ENCODE measurements at regions not wholly inside any gene's neighbourhood (a gene's known extent, or its start where the extent isn't known, plus 50 kb on each side); places are given as distances from the start of the nearest gene placed in this dataset.
"Not testable (repeated sequence)": the region's sequence is repeated elsewhere in the genome, so short reads cannot be mapped to it uniquely, and the experiment has no call there.

DNA sequence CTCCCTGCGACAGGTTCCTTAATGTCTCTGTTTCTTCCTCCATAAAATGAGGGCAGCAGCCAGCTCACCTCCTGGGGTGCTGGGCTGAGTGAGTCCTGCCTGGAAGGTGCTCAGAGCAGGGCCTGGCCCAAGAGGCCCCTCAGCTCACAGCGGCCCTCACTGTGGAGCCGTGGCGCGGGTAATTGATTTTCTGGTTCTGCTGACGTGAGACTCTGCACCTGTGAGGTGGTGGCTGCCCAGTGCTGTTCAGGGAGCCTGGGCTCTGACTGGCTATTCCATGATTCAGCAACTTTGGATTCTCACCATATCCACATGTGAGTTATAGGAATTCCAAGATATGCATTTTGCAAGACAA, 266.6 kb downstream of the ADGRD1 start:
- no peak overlapping the region for H3K27ac Mint-ChIP-seq
- H3K9me3 Mint-ChIP-seq = no peaks in the 10 kb centered on the region
- peaks cover 65% of the 10 kb centered on the region for H3K27me3 Mint-ChIP-seq
- no peaks in the 10 kb centered on the region for H3K36me3 Mint-ChIP-seq (ENCODE audit: low read depth)
- intact Hi-C loops (cut with micrococcal nuclease) = no loop called here
- H3K4me3 Mint-ChIP-seq = no peak overlapping the region
- peaks cover 24% of the 10 kb centered on the region for H3K4me1 Mint-ChIP-seq (ENCODE audit: low read depth)

DNA sequence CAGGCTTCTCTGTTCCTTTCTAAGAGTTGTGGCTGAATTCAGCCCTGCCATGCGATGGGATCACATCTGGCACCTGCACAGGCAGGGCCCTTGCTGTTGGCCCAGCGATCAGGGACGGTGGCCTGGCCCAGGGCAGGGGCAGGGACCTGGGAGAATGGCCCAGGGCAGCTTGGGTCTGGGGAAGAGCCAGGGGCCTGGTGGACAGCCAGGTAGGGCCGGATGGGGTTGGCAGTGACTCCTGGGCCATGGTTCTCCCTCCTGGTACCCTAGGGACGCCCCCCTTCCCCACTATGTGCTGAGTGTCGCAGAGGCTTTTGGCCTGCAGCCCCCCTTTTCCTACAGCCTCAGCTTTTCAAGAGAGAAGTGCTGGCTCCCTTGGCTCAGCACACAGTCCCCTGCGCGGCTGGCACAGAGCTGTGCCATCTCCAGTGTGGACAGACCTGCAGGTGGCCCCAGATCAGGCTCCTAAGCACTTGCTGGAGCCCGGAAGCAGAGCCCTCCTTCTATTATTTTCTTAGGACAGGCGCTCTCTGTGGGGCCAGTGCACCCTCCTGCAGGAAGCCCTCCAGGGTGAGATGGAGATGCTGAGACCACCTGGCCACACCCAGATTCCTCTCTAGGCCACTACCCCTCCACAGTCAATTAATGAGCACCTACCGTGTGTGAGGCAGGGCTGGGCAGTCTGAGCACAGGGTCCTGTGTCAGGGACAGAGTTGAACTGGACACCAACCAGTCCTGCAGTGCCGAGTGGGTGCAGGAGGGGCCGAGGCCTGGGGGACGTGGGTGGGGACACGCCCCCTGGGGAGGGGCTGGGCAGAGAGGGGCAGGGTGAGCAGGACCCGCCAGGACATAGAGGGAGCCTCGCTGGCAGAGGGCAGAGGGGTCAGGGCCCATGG, 267.6 kb downstream of the ADGRD1 start:
- Mint-ChIP-seq H3K27ac (no peak overlapping the region), H3K4me1 (ENCODE audit: low read depth) (peaks cover 24% of the 10 kb centered on the region), H3K4me3 (no peak overlapping the region), H3K36me3 (ENCODE audit: low read depth) (no peaks in the 10 kb centered on the region), H3K27me3 (peaks cover 62% of the 10 kb centered on the region), H3K9me3 (no peaks in the 10 kb centered on the region)
- intact Hi-C loops (cut with micrococcal nuclease) = no loop called here

DNA sequence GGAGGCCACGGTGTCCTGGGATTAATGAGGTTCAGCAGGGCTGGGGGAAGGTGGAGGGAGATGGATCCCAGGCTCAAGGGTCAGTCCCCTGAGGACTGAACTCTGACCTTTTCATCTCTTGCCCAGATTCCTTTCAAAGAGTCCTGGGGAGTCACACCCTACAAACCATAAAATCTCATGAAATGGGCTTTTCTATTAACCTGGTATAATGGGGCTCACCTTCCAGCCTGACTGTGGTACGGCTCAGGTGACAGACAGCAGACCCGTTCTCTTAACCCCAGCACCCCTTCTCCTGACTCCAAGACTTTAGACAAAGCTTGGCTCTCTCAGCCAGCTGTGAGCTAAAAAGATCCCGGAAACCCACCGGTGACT, 268.2 kb downstream of the ADGRD1 start:
- Mint-ChIP-seq H3K27me3 (peaks cover 57% of the 10 kb centered on the region), H3K36me3 (ENCODE audit: low read depth) (no peaks in the 10 kb centered on the region), H3K9me3 (no peaks in the 10 kb centered on the region), H3K4me3 (no peak overlapping the region), H3K4me1 (ENCODE audit: low read depth) (peaks cover 24% of the 10 kb centered on the region), H3K27ac (no peak overlapping the region)
- intact Hi-C loops (cut with micrococcal nuclease) = no loop called here

DNA sequence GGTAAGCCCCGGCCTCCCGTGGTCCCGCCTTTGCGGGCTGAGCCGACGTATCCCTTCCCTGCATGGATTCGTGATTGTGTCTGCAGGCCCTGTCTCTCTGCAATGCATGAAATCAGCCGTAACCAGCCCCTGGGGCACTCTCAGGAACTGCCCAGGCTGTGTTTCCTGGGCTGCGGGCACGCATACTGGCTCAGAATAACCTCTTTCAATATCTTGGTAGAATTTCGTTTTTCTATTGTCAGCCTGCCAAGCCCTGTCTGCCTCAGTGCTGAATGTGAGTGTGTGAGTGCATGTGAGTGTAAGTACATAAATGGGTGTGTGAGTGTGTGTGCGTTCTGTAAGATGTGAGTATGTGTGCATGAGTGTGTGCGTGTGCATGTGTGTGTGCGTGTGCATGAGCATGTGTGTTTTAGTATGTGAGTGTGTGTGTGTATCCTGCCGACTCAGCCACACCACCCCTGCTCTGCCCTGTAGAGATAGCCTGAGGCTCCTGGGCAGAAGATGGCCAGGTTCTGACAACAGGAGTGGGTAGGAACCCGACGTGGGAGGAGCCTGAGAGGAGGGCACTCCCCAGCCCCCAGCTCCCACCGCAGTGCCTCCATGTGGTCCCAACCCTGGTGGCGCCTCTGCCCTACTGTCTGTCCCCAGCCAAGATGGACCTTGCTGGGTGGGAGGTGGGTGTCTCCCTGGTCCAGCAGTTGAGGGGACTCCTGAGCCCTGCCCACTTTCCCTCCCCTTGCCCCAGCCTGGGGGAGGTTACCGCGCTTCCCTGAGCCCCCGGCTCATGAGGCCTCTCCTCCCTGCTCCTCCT, 268.8 kb downstream of the ADGRD1 start:
- Mint-ChIP-seq H3K9me3 (no peaks in the 10 kb centered on the region), H3K4me3 (no peak overlapping the region), H3K36me3 (ENCODE audit: low read depth) (no peaks in the 10 kb centered on the region), H3K27me3 (peaks cover 51% of the 10 kb centered on the region), H3K4me1 (ENCODE audit: low read depth) (peaks cover 24% of the 10 kb centered on the region), H3K27ac (no peak overlapping the region)
- intact Hi-C loops (cut with micrococcal nuclease) = no loop called here

DNA sequence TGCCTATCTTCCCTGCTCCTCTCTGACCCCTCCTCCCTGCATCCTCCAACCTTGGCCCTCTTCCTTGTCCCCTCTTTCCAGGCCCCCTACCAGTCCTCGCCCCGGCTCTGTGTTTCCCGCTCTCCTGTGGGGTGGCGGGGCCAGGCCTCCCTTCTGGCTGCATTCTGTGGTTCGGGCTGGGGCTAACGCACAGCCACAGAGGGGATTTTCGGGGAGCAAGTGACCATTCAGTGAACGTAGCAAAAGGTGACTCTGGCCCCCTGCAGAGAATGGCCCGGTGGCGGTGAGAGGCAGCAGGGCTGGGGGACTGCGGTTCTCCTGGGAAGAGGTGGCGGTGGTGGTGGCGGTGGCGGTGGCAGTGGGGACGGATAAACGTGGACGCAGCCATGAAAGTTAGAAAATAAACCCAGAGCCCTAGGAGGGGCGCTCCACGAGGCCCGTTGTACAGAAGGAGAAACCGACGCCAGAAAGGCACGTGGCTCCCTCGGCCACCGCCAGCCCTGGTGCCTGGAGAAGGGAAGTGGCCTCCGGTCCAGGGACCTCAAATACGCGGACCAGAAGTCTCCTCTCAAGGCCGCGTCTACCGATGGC, 269.6 kb downstream of the ADGRD1 start:
- Mint-ChIP-seq H3K9me3 (no peaks in the 10 kb centered on the region), H3K27ac (no peak overlapping the region), H3K27me3 (peaks cover 45% of the 10 kb centered on the region), H3K4me3 (no peak overlapping the region), H3K36me3 (ENCODE audit: low read depth) (no peaks in the 10 kb centered on the region), H3K4me1 (ENCODE audit: low read depth) (peaks cover 21% of the 10 kb centered on the region)
- intact Hi-C loops (cut with micrococcal nuclease) = no loop called here

DNA sequence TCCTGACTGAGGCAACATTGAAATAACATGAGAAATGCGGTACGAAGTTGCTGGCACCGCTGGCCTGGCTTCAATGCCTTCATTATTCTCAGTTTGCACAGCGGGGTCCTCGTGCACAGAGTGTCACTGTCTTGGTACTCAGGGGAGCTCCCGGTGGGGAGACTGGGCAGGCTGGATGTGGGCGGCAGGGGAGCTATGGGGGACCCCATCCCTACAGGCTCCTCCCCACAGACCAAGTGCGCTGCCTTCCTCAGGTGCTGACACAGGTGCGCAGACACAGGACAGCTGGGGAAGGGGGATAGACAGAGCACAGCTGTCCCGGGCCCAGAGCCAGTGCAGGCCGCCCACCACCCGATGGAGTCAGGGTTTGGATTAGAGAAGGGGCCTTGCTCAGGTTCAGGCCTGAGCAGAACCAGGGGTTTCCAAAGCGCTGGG, 270.1 kb downstream of the ADGRD1 start:
- no peaks in the 10 kb centered on the region for H3K9me3 Mint-ChIP-seq
- H3K4me1 Mint-ChIP-seq (ENCODE audit: low read depth) = peaks cover 16% of the 10 kb centered on the region
- H3K36me3 Mint-ChIP-seq (ENCODE audit: low read depth) = no peaks in the 10 kb centered on the region
- intact Hi-C loops (cut with micrococcal nuclease) = no loop called here
- H3K27ac Mint-ChIP-seq = no peak overlapping the region
- no peak overlapping the region for H3K4me3 Mint-ChIP-seq
- H3K27me3 Mint-ChIP-seq = peaks cover 42% of the 10 kb centered on the region

DNA sequence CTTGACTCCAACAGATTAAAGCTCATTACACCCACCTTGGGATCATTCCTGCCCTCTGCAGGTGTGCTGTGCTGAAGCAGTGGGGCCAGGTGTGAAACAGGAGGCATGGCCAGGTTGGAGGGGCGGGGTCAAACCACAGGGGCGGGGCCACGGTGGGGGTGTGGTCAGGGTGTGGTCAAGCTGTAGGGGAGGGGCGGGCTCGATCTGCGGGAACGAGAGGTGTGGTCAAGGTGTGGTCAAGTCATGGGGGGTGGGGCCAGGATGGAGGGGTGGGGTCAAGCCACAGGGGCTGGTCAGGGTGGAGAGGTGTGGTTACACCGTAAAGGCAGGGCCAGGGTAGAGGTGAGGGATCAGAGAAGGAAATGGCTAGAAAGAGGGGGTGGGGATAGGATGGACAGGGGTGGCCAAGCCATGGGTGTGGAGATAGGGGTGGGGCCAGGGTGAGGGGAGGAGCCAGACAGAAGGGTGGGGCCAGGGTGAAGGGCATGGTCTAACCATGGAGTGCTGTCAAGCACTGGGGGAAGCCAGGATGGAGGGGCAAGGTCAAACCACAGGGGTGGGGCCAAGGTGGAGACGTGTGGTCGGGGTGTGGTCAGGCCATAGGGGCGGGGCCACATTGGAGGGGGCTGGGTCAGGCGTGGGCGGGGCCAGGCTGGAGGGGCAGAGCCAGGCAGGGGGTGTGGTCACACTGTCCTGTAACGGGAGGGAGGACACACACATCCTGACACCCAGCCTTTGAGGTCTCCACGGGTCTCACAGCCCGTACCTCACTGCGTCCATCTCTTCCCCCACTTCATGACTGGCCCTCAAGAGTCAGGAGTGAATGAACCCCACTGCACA, 270.7 kb downstream of the ADGRD1 start:
- Mint-ChIP-seq H3K4me1 (ENCODE audit: low read depth) (peaks cover 14% of the 10 kb centered on the region), H3K27me3 (peaks cover 42% of the 10 kb centered on the region)
- H3K4me3 Mint-ChIP-seq; H3K36me3 Mint-ChIP-seq (ENCODE audit: low read depth); H3K9me3 Mint-ChIP-seq; H3K27ac Mint-ChIP-seq; intact Hi-C loops (cut with micrococcal nuclease): not testable (repeated sequence)

DNA sequence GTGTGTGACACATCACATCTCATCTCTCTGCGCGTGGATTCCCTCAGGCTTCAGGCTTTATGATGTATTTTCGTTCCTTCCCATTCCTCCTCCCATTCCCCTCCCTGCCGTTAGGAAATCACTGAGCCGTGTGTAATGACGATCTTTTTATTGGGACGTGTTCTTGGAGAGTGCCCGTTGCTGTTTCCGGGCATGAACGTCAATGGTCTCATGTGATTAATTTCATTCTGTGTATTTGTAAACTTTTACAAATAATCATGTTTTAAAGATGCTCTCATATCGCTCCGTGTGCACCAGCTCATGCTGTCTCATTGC, 271.3 kb downstream of the ADGRD1 start:
- H3K4me3 Mint-ChIP-seq; H3K9me3 Mint-ChIP-seq; intact Hi-C loops (cut with micrococcal nuclease); H3K36me3 Mint-ChIP-seq (ENCODE audit: low read depth); H3K27ac Mint-ChIP-seq: not testable (repeated sequence)
- peaks cover 20% of the 10 kb centered on the region for H3K4me1 Mint-ChIP-seq (ENCODE audit: low read depth)
- H3K27me3 Mint-ChIP-seq = peaks cover 46% of the 10 kb centered on the region

DNA sequence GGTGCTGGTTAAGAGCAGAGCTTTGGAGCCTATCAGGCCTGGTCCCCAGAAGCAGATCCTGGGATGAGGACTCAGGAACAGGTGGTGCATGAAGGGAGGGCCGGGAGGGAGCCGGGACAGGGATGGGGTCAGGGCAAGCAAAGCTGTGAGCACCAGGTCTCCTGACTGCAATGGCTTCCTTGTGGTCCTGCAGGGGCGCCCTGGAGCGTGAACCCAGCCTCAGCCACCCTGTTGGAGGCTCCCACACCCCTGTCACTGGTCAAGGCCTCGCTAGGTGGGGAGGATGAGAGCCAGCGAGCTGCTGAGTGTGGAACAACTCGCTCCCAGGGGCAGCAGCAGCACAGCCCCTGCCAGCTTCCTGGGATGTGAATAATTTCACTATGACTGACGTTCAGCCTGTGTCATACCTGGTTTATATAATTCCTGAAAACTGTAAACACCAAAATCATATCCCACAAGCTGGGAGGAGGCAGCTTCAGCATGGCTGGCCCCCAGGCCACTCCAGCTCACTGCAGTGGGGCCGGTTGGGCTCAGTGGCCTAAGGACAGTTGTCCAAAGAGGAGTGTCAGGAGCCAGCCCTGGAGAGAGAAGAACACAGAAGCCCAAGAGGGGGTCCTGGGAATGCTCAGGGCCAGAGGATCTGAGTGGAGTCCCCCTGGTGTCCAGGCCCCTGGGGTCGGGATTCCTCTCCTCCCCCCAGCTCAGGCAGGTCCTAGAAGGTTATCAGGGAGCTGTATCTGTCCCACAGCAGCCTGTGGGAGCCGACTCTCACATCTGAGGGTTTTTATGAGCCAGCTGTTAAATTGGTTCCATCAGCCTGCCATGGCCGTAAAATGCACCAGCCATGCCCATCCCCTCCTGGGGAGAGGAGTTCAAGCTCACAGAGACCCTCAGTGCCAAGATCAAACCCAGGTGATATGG, 272.9 kb downstream of the ADGRD1 start:
- intact Hi-C loops (cut with micrococcal nuclease) = no loop called here
- no peak overlapping the region for H3K27ac Mint-ChIP-seq
- H3K4me3 Mint-ChIP-seq = no peak overlapping the region
- H3K9me3 Mint-ChIP-seq = peaks cover 1% of the 10 kb centered on the region
- H3K36me3 Mint-ChIP-seq (ENCODE audit: low read depth) = no peaks in the 10 kb centered on the region
- peaks cover 36% of the 10 kb centered on the region for H3K4me1 Mint-ChIP-seq (ENCODE audit: low read depth)
- H3K27me3 Mint-ChIP-seq = peaks cover 47% of the 10 kb centered on the region

DNA sequence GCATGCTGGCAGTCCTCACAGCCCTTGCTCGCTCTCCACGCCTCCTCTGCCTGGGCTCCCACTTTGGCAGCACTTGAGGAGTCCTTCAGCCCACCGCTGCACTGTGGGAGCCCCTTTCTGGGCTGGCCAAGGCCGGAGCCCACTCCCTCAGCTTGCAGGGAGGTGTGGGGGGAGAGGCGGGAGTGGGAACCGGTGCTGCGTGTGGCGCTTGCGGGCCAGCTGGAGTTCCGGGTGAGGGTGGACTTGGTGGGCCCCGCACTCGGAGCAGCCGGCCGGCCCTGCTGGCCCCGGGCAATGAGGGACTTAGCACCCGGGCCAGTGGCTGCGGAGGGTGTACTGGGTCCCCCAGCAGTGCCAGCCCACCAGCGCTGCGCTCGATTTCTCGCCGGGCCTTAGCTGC, 273.9 kb downstream of the ADGRD1 start:
- peaks cover 38% of the 10 kb centered on the region for H3K4me1 Mint-ChIP-seq (ENCODE audit: low read depth)
- intact Hi-C loops (cut with micrococcal nuclease); H3K27ac Mint-ChIP-seq; H3K4me3 Mint-ChIP-seq; H3K36me3 Mint-ChIP-seq (ENCODE audit: low read depth); H3K9me3 Mint-ChIP-seq: not testable (repeated sequence)
- H3K27me3 Mint-ChIP-seq = peaks cover 37% of the 10 kb centered on the region

DNA sequence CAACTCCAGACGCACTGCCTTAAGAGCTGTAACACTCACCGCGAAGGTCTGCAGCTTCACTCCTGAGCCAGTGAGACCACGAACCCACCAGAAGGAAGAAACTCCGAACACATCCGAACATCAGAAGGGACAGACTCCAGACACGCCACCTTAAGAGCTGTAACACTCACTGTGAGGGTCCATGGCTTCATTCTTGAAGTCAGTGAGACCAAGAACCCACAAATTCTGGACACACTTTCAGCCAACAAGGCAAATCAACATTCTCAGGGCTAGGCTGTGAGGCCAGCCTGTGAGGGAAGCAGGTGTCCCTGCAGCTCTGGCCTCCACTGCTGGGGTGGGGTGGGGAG, 275.3 kb downstream of the ADGRD1 start:
- H3K27me3 Mint-ChIP-seq = peaks cover 24% of the 10 kb centered on the region

DNA sequence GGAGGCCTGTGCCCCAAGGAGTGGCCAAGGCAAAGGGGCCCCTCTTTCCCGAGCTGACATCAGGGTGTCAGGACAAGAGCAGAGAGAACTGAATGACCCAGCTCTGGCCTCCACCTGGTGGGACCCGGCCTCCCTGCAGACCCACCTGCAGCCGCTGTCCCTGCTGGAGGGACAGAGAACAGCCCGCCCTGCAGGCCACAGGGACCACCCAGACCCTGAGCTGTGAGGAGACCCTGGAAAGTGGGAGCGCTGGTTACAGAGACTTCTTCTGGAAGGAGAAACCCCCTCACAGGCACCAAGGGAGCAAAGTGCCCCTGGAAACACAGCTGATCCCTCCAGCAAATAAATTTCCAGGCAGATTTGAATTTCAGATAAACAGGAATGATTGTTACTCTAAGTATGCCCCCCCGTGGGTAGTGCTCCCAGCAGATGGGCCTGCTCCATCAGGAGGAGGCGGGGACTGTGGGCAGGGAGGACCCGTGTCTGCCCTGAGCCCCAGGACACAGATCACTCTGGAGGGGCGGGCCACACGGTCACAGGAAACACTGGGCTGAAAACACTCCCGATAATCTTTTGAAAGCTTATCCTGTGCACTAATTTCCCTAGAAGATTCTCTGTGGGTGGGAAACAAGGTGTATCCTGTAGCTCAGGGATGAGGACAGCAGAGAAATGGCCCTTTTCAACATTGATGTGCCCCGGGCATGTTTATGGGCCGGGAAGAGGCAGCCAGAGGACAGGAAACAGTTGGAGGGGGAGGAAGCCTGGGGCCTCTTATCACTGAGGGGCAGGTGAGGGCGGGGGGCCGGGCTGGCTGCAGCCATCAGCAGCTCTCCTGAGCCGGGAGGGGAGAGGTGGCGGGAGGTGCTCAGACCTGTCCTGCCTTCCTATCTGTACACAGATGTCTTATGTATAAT, 276.0 kb downstream of the ADGRD1 start:
- no peak overlapping the region for H3K4me3 Mint-ChIP-seq
- peaks cover 19% of the 10 kb centered on the region for H3K9me3 Mint-ChIP-seq
- H3K36me3 Mint-ChIP-seq (ENCODE audit: low read depth) = no peaks in the 10 kb centered on the region
- peaks cover 23% of the 10 kb centered on the region for H3K27me3 Mint-ChIP-seq
- H3K27ac Mint-ChIP-seq = no peak overlapping the region
- peaks cover 36% of the 10 kb centered on the region for H3K4me1 Mint-ChIP-seq (ENCODE audit: low read depth)
- intact Hi-C loops (cut with micrococcal nuclease) = no loop called here

More for the DNA sequence above, 275.3 kb downstream of the ADGRD1 start:
- H3K4me3 Mint-ChIP-seq; H3K36me3 Mint-ChIP-seq (ENCODE audit: low read depth); intact Hi-C loops (cut with micrococcal nuclease); H3K27ac Mint-ChIP-seq: not testable (repeated sequence)
- peaks cover 15% of the 10 kb centered on the region for H3K9me3 Mint-ChIP-seq
- peaks cover 36% of the 10 kb centered on the region for H3K4me1 Mint-ChIP-seq (ENCODE audit: low read depth)

All from dendritic cell treated with granulocyte-macrophage colony-stimulating factor and Interleukin-4, amounts not matched to agents 40 ng/mL and 50 ng/mL, for 4 days (primary cell).